ENCODE measurements at regions not wholly inside any gene's neighbourhood (a gene's known extent, or its start where the extent isn't known, plus 50 kb on each side); places are given as distances from the start of the nearest gene placed in this dataset.

- TF ChIP-seq CTCF (IDR thresholded peaks at IDR 0.05; ENCODE audit: low read length) = no peak
- no peak for TF ChIP-seq EZH2 (IDR thresholded peaks at IDR 0.05; ENCODE audit: borderline replicate concordance, low read length)
Observed at GRCh38 chr9:86649913-86650312, 295.7 kb upstream of the TUT7 start.

Data from OCI-LY1 (cell line).